ENCODE measurements at regions not wholly inside any gene's neighbourhood (a gene's known extent, or its start where the extent isn't known, plus 50 kb on each side); places are given as distances from the start of the nearest gene placed in this dataset.

DNA sequence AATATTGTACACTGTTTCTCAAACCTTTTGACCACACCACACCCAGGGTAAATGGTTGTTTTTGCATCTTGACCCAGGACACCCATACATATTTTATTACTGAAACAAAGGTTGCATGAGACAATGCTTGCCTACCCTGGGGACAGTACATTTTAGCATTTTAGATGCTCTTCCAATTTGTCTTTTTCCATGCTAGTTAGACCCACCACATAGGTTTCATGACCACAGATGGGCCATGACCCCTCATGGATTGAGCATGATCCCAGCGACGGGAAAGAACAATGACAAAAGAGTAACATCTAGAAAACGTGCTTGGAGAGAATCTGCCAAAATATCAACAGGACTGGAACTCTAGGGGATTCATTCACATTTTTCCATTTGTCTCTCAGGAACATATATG, 161.0 kb upstream of the PFN2 start:
- Histone ChIP-seq H3K79me2 (ENCODE audit: control insufficient read depth, insufficient read depth, low read length) (no peaks in the 10 kb centered on the region), H4K20me1 (ENCODE audit: control insufficient read depth, insufficient read depth) (no peaks in the 10 kb centered on the region), H3K9me3 (replicated peaks; ENCODE audit: control insufficient read depth, insufficient read depth, low read length) (no peaks in the 10 kb centered on the region), H3K27me3 (replicated peaks in 1 of 2; ENCODE audit: control insufficient read depth in 2 of 2, insufficient read depth in 2 of 2, low read length in 1 of 2) (no peaks in the 10 kb centered on the region), H3K36me3 (ENCODE audit: control insufficient read depth in 2 of 2, insufficient read depth in 2 of 2, low read length in 1 of 2) (no peaks in the 10 kb centered on the region), H3K4me3 (no peak overlapping the region), H3K27ac (ENCODE audit: control insufficient read depth, insufficient read depth) (no peak overlapping the region), H3K4me2 (ENCODE audit: control insufficient read depth, insufficient read depth) (no peak overlapping the region), H2AFZ (ENCODE audit: control insufficient read depth, low read depth, low read length) (no peak overlapping the region), H3K9ac (ENCODE audit: control insufficient read depth, insufficient read depth, low read length) (no peak overlapping the region), H3K4me1 (ENCODE audit: control insufficient read depth, insufficient read depth, low read length) (peaks cover 6% of the 10 kb centered on the region)
- FAIRE-seq (no peak), ATAC-seq (no peak), DNase-seq (ENCODE audit: low read depth, low spot score) (no peak)
- ChIA-PET POLR2A (interaction anchor here (0.6 to 0.8 kb wide), 2 partner anchors 16 to 735 kb away, joined by 4 read pairs; no protein-coding TSS in a partner anchor), RAD21 (ENCODE audit: unreplicated experiment) (interaction anchor here (1.6 kb wide), 1 partner anchor 16 kb away, joined by 3 read pairs; no protein-coding TSS in a partner anchor), CTCF (interaction anchor here (0.5 to 0.9 kb wide), 2 partner anchors 26 to 52 kb away, joined by 3 read pairs; no protein-coding TSS in a partner anchor), SMC1A (ENCODE audit: uncharacterized antibody, unreplicated experiment) (interaction anchor here (1.4 to 1.6 kb wide), 2 partner anchors 10 to 15 kb away, joined by 4 to 5 read pairs; no protein-coding TSS in a partner anchor)
- in situ Hi-C loops (cut with MboI): no loop called here
- intact Hi-C loops (cut with micrococcal nuclease; ENCODE audit: unreplicated experiment): no loop called here
- TF ChIP-seq NR2F1 (conservative IDR thresholded peaks at IDR 0.05): no peak
- TF ChIP-seq BRCA1 (IDR thresholded peaks at IDR 0.05; ENCODE audit: low read depth, low read length): no peak
- no peak for TF ChIP-seq ZNF217 (IDR thresholded peaks at IDR 0.05)
- TF ChIP-seq ZNF274 (IDR thresholded peaks at IDR 0.05; ENCODE audit: insufficient read depth, insufficient read length): no peak
- no peak for TF ChIP-seq CTCF (IDR thresholded peaks at IDR 0.05 in 2 of 3, conservative IDR thresholded peaks at IDR 0.05 in 1 of 3; ENCODE audit: control insufficient read depth in 2 of 3, extremely low read depth in 1 of 3, insufficient read depth in 1 of 3, low read depth in 3 of 3, low read length in 3 of 3)
- TF ChIP-seq RFX5 (IDR thresholded peaks at IDR 0.05; ENCODE audit: low read depth, low read length): no peak
- no peak for TF ChIP-seq SUPT20H (IDR thresholded peaks at IDR 0.05; ENCODE audit: borderline replicate concordance, control insufficient read depth, low read depth, low read length)
- TF ChIP-seq ZNF622 (IDR thresholded peaks at IDR 0.05): no peak
- no peak for TF ChIP-seq GABPA (IDR thresholded peaks at IDR 0.05; ENCODE audit: low read depth)
- TF ChIP-seq NR2C2 (IDR thresholded peaks at IDR 0.05; ENCODE audit: borderline replicate concordance, control insufficient read depth, insufficient read length, low read depth): no peak
- 72% methylated on average over 3 of the region's 3 CpGs for WGBS (ENCODE audit: insufficient coverage, insufficient replicate concordance, low lambda C conversion rate, missing lambda C conversion rate)
- no TSS peak for BruUV-seq (replicated peaks)
